H7 (cell line): ENCODE measurements at regions not wholly inside any gene's neighbourhood (a gene's known extent, or its start where the extent isn't known, plus 50 kb on each side); places are given as distances from the start of the nearest gene placed in this dataset.

ENCODE experiments used
- DNase-seq: peaks from one replicate; pipeline ENCODE4 v3.0.0; 2012
- H3K27me3 ChIP-seq: 2 replicates; pipeline ENCODE4 v1.6.0; 2011; ENCODE audit warnings: mild to moderate bottlenecking, low read length; ENCODE audit not compliant: control insufficient read depth, insufficient read depth
- H3K36me3 ChIP-seq: replicated peaks from 2 replicates; pipeline ENCODE4 v1.5.1; 2011; ENCODE audit warnings: low read length; ENCODE audit not compliant: control insufficient read depth, insufficient read depth
- H3K4me3 ChIP-seq: 2 replicates; pipeline ENCODE4 v1.5.1; 2011; ENCODE audit warnings: low read depth, mild to moderate bottlenecking, control low read depth, low read length, moderate library complexity; ENCODE audit not compliant: insufficient read depth

DNA sequence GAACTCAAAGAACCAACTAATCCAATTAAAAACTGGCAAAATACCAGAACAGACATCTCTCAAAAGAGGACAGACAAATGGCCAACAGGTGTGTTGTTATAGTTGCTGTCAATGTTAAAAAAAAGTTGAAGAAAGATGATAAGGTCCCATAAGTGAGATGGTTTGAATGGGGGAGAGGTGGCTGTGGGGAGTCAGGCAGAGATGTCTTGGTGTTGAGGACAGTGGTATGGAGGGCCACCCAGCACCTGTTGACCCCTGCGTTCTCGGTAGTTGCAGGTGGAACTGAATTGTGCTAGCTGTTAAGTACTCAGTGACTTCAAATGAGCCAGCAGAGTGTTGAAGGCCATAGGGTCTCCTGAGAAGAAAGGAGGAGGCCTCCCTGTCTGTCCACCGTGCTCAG, 55.9 kb upstream of the PITX1 start:
- Histone ChIP-seq H3K36me3 (no peaks in the 10 kb centered on the region), H3K27me3 (no peaks in the 10 kb centered on the region), H3K4me3 (no peak overlapping the region)
- no peak for DNase-seq

DNA sequence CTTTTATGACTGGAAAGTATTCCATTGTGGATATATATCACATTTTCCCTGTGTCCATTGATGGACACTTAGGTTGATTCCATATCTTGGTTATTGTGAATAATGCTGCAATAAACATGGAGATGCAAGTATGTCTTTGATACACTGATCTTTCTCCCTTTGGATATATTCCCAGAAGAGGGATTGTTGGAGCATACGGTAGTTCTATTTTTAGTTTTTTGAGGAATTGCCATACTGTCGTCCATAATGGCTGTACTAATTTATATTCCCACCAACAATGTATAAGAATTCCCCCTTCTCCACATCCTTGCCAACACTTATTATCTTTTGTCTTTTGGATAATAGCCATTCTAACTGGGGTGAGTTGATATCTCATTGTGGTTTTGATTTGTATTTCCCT, 54.9 kb upstream of the PITX1 start:
- no peak for DNase-seq
- H3K36me3 ChIP-seq: no peaks in the 10 kb centered on the region
- H3K27me3 ChIP-seq: no peaks in the 10 kb centered on the region
- H3K4me3 ChIP-seq: no peak overlapping the region

DNA sequence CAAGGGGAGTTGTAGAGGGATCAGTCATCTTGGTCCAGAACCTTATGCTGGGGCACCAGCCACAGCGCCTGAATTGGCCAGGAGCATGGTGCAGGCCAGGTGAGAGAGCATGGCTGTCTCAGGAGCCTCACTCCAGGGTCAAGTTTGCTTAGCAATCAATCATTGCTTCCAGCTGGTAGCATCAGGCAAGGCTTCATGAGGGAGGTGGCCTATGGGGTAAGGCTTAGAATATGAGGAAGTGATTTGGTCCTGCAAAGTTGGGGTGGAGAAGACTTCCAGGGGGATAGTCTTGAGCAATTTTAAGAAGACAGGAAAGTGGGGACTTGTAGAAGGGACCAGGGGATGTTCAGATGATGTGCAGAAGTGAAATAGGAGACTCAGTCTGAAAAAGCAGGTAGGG, 53.9 kb upstream of the PITX1 start:
- Histone ChIP-seq H3K36me3 (no peaks in the 10 kb centered on the region), H3K27me3 (no peaks in the 10 kb centered on the region), H3K4me3 (no peak overlapping the region)
- DNase-seq: no peak

DNA sequence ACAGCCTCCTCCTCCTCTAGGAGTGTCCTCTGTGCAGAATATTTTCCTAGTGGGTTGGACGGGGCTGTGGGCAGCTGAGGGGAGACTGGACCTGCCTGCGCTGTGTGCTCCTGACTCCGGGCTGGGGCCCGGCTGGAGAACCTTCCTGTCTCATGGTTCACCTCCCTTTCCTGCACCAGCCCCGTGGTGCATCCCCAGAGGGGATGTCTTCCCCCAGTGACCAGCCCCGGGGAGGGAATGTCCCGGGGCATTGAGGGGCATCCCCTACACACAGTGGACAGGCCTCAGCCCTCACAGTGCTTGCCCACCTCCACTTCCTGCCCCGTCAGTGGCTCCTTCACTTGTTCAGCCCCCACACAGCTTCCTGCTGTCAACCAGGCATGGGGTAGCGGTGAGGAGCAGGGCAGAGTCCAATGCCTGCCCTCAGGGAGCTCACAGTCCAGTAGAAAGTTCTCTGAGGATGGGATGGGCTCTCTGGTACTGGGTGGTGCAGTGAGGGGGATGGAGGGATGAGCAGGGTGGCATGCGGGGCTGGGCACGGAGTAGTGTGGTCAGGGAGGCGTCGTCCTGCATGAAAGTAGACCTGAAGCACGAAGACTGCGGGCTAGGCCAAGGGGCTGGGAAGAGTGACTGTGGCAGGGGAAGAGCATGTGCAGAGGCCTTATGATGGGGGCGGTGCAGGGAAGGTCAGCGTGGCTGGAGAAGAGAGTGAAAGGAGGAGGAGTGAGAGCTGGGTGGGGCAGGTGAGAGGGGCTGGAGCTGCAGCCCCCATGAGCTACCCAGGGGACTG, 52.1 kb upstream of the PITX1 start:
- no peaks in the 10 kb centered on the region for H3K27me3 ChIP-seq
- no peak for DNase-seq
- H3K4me3 ChIP-seq: no peak overlapping the region
- H3K36me3 ChIP-seq: no peaks in the 10 kb centered on the region

DNA sequence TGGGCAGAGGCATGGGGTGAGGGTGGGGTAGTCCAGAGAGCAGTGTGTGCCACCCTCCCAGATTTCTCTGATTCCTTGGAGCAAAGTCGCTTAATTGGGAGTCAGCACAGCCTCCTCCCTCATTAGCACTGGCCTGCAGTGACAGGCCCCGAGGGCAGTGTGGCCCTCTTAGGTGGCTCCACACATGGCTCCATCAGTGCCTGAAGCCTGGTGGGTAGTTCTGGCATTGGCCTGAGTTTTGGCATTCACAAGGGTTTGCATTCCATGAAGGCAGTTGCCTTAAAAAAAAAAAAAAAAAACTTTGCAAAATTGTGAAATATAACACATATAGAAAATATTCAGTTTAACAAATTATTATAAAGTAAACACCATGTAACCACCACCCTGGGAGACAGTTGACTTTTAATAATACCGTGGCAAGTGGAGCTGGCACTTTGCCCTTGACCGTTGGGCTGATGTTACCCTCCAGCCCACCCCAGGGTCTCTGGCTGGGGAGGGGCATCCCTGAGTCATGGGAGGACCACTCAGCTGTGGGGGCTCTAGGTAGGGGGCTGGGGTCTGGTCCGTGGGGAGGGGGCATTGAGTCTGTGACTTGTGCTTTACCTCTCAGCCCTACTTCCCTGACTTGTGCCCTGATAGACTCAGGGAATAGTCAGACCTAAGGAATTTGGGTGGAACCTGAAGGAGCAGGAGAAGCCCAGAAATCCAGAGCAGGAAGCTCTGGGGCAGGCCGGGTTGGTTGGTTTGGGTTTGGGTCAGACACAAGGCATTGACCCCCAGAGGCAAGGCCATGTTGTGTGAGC, 51.3 kb upstream of the PITX1 start:
- H3K4me3 ChIP-seq: no peak overlapping the region
- no peaks in the 10 kb centered on the region for H3K36me3 ChIP-seq
- no peaks in the 10 kb centered on the region for H3K27me3 ChIP-seq
- no peak for DNase-seq
